GM12878 (cell line): ENCODE measurements at regions not wholly inside any gene's neighbourhood (a gene's known extent, or its start where the extent isn't known, plus 50 kb on each side); places are given as distances from the start of the nearest gene placed in this dataset.

ENCODE experiments used
- ATAC-seq: fragments of 200-7000 bp; cut with Tn5 transposase; 3 replicates; pipeline ENCODE4 v1.9.1; 2020; ENCODE audit warnings: mild to moderate bottlenecking, moderate library complexity
- BruUV-seq: library from RNA; stranded (reverse); fragments of 400-500 nt; replicated peaks from 2 replicates; lab custom pipeline; 2021; lab: Mats Ljungman, UMichigan
- CTCF ChIA-PET: fragments of 300-600 bp; sonication (Branson Sonifier 250); formaldehyde crosslinking; extraction: SDS; loops from one replicate; lab custom pipeline; 2021; ENCODE audit warnings: inconsistent platforms; lab: Yijun Ruan, JAX
- POLR2A ChIA-PET: fragments of 350-600 bp; formaldehyde crosslinking; extraction: SDS; loops from one replicate; lab custom pipeline; 2021; ENCODE audit warnings: inconsistent platforms; lab: Charles Lee
- RAD21 ChIA-PET: fragments of 300-600 bp; sonication (Branson Sonifier 250); formaldehyde crosslinking; loops from one replicate; lab custom pipeline; 2023; ENCODE audit warnings: antibody characterized with exemption; ENCODE audit not compliant: unreplicated experiment; lab: Charles Lee
- SMC1A ChIA-PET: fragments of 300-600 bp; sonication (Branson Sonifier 250); formaldehyde crosslinking; loops from one replicate; lab custom pipeline; 2023; ENCODE audit not compliant: unreplicated experiment, uncharacterized antibody; lab: Charles Lee
- DNase-seq: peaks from one replicate; pipeline ENCODE4 v3.0.0-alpha.2; 2011; ENCODE audit warnings: low read depth, low spot score
- FAIRE-seq: peaks from 3 replicates; lab custom pipeline; 2011; peaks lifted over from hg19 to GRCh38; lab: Jason Lieb, UNC
- H2AFZ ChIP-seq: 2 replicates; pipeline ENCODE4 v1.6.0; 2011; ENCODE audit warnings: low read depth, low read length, control low read depth; ENCODE audit not compliant: control insufficient read depth
- H3K27ac ChIP-seq: 2 replicates; pipeline ENCODE4 v1.5.1; 2011; ENCODE audit warnings: control low read depth; ENCODE audit not compliant: control insufficient read depth, insufficient read depth
- H3K27me3 ChIP-seq, 2 experiments: replicated peaks in 1 of 2; 2 replicates each; pipeline versions ENCODE4 v1.6.0 to v1.6.1; 2011; ENCODE audit warnings: low read length in 1 of 2; ENCODE audit not compliant: control insufficient read depth in 2 of 2, insufficient read depth in 2 of 2
- H3K36me3 ChIP-seq, 2 experiments: 2 replicates each; pipeline ENCODE4 v1.5.1; 2011; ENCODE audit warnings: low read length in 1 of 2; ENCODE audit not compliant: control insufficient read depth in 2 of 2, insufficient read depth in 2 of 2
- H3K4me1 ChIP-seq: 2 replicates; pipeline ENCODE4 v1.6.1; 2011; ENCODE audit warnings: mild to moderate bottlenecking, low read length, moderate library complexity, mixed read lengths; ENCODE audit not compliant: control insufficient read depth, insufficient read depth
- H3K4me2 ChIP-seq: 2 replicates; pipeline ENCODE4 v1.6.0; 2011; ENCODE audit warnings: control low read depth; ENCODE audit not compliant: control insufficient read depth, insufficient read depth
- H3K4me3 ChIP-seq: fragments of 200-600 bp; sonication (generic); 2 replicates; pipeline ENCODE4 v1.5.1; 2016
- H3K79me2 ChIP-seq: 2 replicates; pipeline ENCODE4 v1.6.0; 2011; ENCODE audit warnings: low read length; ENCODE audit not compliant: control insufficient read depth, insufficient read depth
- H3K9ac ChIP-seq: 2 replicates; pipeline ENCODE4 v1.8.0; 2011; ENCODE audit warnings: low read length, control low read depth, mixed read lengths; ENCODE audit not compliant: control insufficient read depth, insufficient read depth
- H3K9me3 ChIP-seq: replicated peaks from 3 replicates; pipeline ENCODE4 v1.5.1; 2011; ENCODE audit warnings: mild to moderate bottlenecking, low read length; ENCODE audit not compliant: control insufficient read depth, insufficient read depth
- H4K20me1 ChIP-seq: 2 replicates; pipeline ENCODE4 v1.6.0; 2011; ENCODE audit not compliant: control insufficient read depth, insufficient read depth
- BCL3 ChIP-seq: IDR thresholded peaks from 2 replicates; pipeline ENCODE4 v1.6.1; 2011; ENCODE audit warnings: borderline replicate concordance, low read depth, mild to moderate bottlenecking, moderate library complexity, low read length; ENCODE audit not compliant: insufficient read depth, poor library complexity, severe bottlenecking
- FOXM1 ChIP-seq: IDR thresholded peaks from 2 replicates; pipeline ENCODE4 v1.6.1; 2012; ENCODE audit warnings: low read depth, mild to moderate bottlenecking, inconsistent platforms, low read length, moderate library complexity
- PKNOX1 ChIP-seq: fragments of 450-650 bp; IDR thresholded peaks from 2 replicates; pipeline ENCODE4 v1.6.1; 2016; ENCODE audit warnings: mild to moderate bottlenecking
- ZNF274 ChIP-seq: IDR thresholded peaks from one replicate; pipeline ENCODE4 v1.8.0; 2011; ENCODE audit not compliant: insufficient read length, insufficient read depth
- WGBS: methylation state at CpG from one replicate; pipeline ENCODE4 v1.1.6; 2016; ENCODE audit warnings: low lambda C conversion rate; ENCODE audit not compliant: insufficient replicate concordance, insufficient coverage; ENCODE audit errors: missing lambda C conversion rate; 5-methylcytosine and 5-hydroxymethylcytosine counted together
- in situ Hi-C: fragments of 300-500 bp; cut with MboI; formaldehyde crosslinking; loops from 9 replicates; pipeline ENCODE4 v1.14.3; 2018; ENCODE audit warnings: mixed read lengths
- intact Hi-C: fragments of 100-400 bp; cut with micrococcal nuclease; formaldehyde crosslinking; loops from one replicate; pipeline ENCODE4 v1.14.2; 2022; ENCODE audit not compliant: unreplicated experiment

- no peak for TF ChIP-seq FOXM1
- no peak for TF ChIP-seq ZNF274
- no peak for TF ChIP-seq PKNOX1
Observed at GRCh38 chr18:78602430-78602829, 377.2 kb upstream of the SALL3 start (continued).

- FAIRE-seq: no peak
- RAD21 ChIA-PET: no interaction called here
- Histone ChIP-seq H3K9me3 (no peaks in the 10 kb centered on the region; the same call in 1 of the 3 replicates), H3K36me3 (no peaks in the 10 kb centered on the region), H3K79me2 (no peaks in the 10 kb centered on the region), H3K27me3 (no peaks in the 10 kb centered on the region), H3K9ac (no peak overlapping the region), H3K27ac (no peak overlapping the region), H3K4me2 (no peak overlapping the region), H3K4me1 (no peaks in the 10 kb centered on the region), H2AFZ (no peak overlapping the region), H3K4me3 (no peak overlapping the region), H4K20me1 (no peaks in the 10 kb centered on the region)
- WGBS: 21% methylated on average over 25 of the region's 25 CpGs
- TF ChIP-seq BCL3: no peak
- SMC1A ChIA-PET: no interaction called here
- POLR2A ChIA-PET: no interaction called here
- no peak for DNase-seq
- no TSS peak for BruUV-seq
- intact Hi-C loops (no loop called here), in situ Hi-C loops (no loop called here)
- no peak for ATAC-seq
- CTCF ChIA-PET: no interaction called here
Observed at GRCh38 chr18:78603102-78603983, 376.3 kb upstream of the SALL3 start.
